Kidney (tissue), 13 donors: ENCODE measurements at regions not wholly inside any gene's neighbourhood (a gene's known extent, or its start where the extent isn't known, plus 50 kb on each side); places are given as distances from the start of the nearest gene placed in this dataset.

ENCODE experiments used
- DNase-seq, 5 donors: peaks; one replicate each; pipeline ENCODE4 v3.0.0-alpha.2; 2013 to 2020
- FAIRE-seq: peaks from 2 replicates; lab custom pipeline; 2012; peaks lifted over from hg19 to GRCh38; lab: Jason Lieb, UNC
- H3K27ac ChIP-seq, 2 donors: one replicate each; pipeline ENCODE4 v1.7.0; 2013; ENCODE audit warnings: low read depth in 2 of 2, low read length in 2 of 2, inconsistent platforms in 1 of 2
- H3K27me3 ChIP-seq: one replicate; pipeline ENCODE4 v1.7.1; 2013; ENCODE audit warnings: low read length, inconsistent platforms; ENCODE audit not compliant: control insufficient read depth, insufficient read depth
- H3K36me3 ChIP-seq, 3 donors: one replicate each; pipeline versions ENCODE4 v1.7.0 to v1.7.1; 2013; ENCODE audit warnings: low read length in 3 of 3, control low read depth in 1 of 3, inconsistent platforms in 1 of 3; ENCODE audit not compliant: insufficient read depth in 3 of 3, control insufficient read depth in 2 of 3
- H3K4me1 ChIP-seq, 3 donors: one replicate each; pipeline versions ENCODE4 v1.7.0 to v1.7.1; 2013; ENCODE audit warnings: low read length in 3 of 3, inconsistent platforms in 1 of 3, low read depth in 1 of 3; ENCODE audit not compliant: control insufficient read depth in 2 of 3, insufficient read depth in 2 of 3
- H3K4me3 ChIP-seq, 3 donors: one replicate each; pipeline versions ENCODE4 v1.7.0 to v1.8.1; 2013; ENCODE audit warnings: low read length in 3 of 3, control low read depth in 1 of 3, inconsistent platforms in 1 of 3
- H3K9ac ChIP-seq, 3 donors: one replicate each; pipeline versions ENCODE4 v1.7.0 to v1.7.1; 2013; ENCODE audit warnings: low read length in 3 of 3, control low read depth in 1 of 3, inconsistent platforms in 1 of 3
- H3K9me3 ChIP-seq, 3 donors: one replicate each; pipeline versions ENCODE4 v1.7.0 to v1.7.1; 2013; ENCODE audit warnings: low read length in 3 of 3, control low read depth in 1 of 3, inconsistent platforms in 1 of 3; ENCODE audit not compliant: control insufficient read depth in 2 of 3, insufficient read depth in 1 of 3
- CTCF ChIP-seq: IDR thresholded peaks from 3 replicates; pipeline ENCODE4 v1.5.1; 2012; ENCODE audit warnings: mild to moderate bottlenecking, moderate library complexity, borderline replicate concordance; ENCODE audit not compliant: insufficient read depth; ENCODE audit errors: extremely low read depth
- intact Hi-C: fragments of 100-400 bp; cut with DNase I; formaldehyde crosslinking; loops from one replicate; pipeline ENCODE4 v1.11.1; 2022
- donor health status: control.
- donor health status: control.
- donor health status: control.
- donor health status: control.
- donor health status: control.
- donor health status: DM: yes; HTN: yes; CAD: no.
- donor health status: Normal renal cell carcinoma (clear cell type).

GRCh38 chr12:111105294-111105693 lies 184.9 kb upstream of the MYL2 start:
- Histone ChIP-seq H3K4me1 (no peaks in the 10 kb centered on the region), H3K36me3 (no peaks in the 10 kb centered on the region), H3K27me3 (no peaks in the 10 kb centered on the region), H3K27ac (no peak overlapping the region), H3K4me3 (no peak overlapping the region), H3K9ac (no peak overlapping the region), H3K9me3 (peaks cover 0 to 4% (median 0%) of the 10 kb centered on the region in 3 donors)
- DNase-seq: no peak
- TF ChIP-seq CTCF: no peak
- no peak for FAIRE-seq
- intact Hi-C loops: no loop called here

GRCh38 chr12:111103583-111103982 lies 183.2 kb upstream of the MYL2 start:
- no peak overlapping the region for H3K4me3 ChIP-seq
- FAIRE-seq (no peak), DNase-seq (no peak)
- H3K9ac ChIP-seq: no peak overlapping the region
- intact Hi-C loops: no loop called here
- TF ChIP-seq CTCF: no peak
- H3K4me1 ChIP-seq: no peaks in the 10 kb centered on the region
- H3K9me3 ChIP-seq: peaks cover 0 to 4% (median 0%) of the 10 kb centered on the region in 3 donors
- no peaks in the 10 kb centered on the region for H3K27me3 ChIP-seq
- no peaks in the 10 kb centered on the region for H3K36me3 ChIP-seq
- H3K27ac ChIP-seq: no peak overlapping the region

- FAIRE-seq: no peak
Measured at GRCh38 chr12:111102102-111102739, 181.8 kb upstream of the MYL2 start.

More at GRCh38 chr12:111102102-111102739, 181.8 kb upstream of the MYL2 start:
- Histone ChIP-seq H3K27me3 (no peaks in the 10 kb centered on the region), H3K27ac (no peak overlapping the region), H3K9ac (no peak overlapping the region), H3K4me1 (no peaks in the 10 kb centered on the region), H3K4me3 (no peak overlapping the region), H3K36me3 (no peaks in the 10 kb centered on the region), H3K9me3 (no peaks in the 10 kb centered on the region)
- TF ChIP-seq CTCF: no peak
- DNase-seq: no peak
- intact Hi-C loops: no loop called here
